HFF-Myc (cell line): ENCODE measurements at regions not wholly inside any gene's neighbourhood (a gene's known extent, or its start where the extent isn't known, plus 50 kb on each side); places are given as distances from the start of the nearest gene placed in this dataset.

Experiments
- DNase-seq: peaks from one replicate; pipeline ENCODE4 v3.0.0-alpha.2; 2011; ENCODE audit warnings: low read depth; ENCODE audit errors: extremely low read depth
- H3K4me3 ChIP-seq: replicated peaks from 2 replicates; pipeline ENCODE4 v1.5.1; 2011; ENCODE audit warnings: low read depth, mild to moderate bottlenecking, control low read depth, low read length
- CTCF ChIP-seq: IDR thresholded peaks from 2 replicates; pipeline ENCODE4 v1.5.1; 2012; ENCODE audit warnings: mild to moderate bottlenecking, low read depth, low read length, control low read depth; ENCODE audit errors: missing control alignments

- DNase-seq = no peak
- no peak for TF ChIP-seq CTCF
Observed at GRCh38 chr10:36247478-36247877, 605.4 kb upstream of the FZD8 start.

GRCh38 chr10:36236931-36237330 is 594.8 kb upstream of the FZD8 start:
- TF ChIP-seq CTCF = no peak
- H3K4me3 ChIP-seq = no peak overlapping the region
- no peak for DNase-seq

More at GRCh38 chr10:36247478-36247877, 605.4 kb upstream of the FZD8 start:
- H3K4me3 ChIP-seq = no peak overlapping the region

- no peak overlapping the region for H3K4me3 ChIP-seq
- DNase-seq = no peak
- no peak for TF ChIP-seq CTCF
Observed at GRCh38 chr10:36236341-36236740, 594.2 kb upstream of the FZD8 start.

GRCh38 chr10:36232935-36233334 is 590.8 kb upstream of the FZD8 start:
- TF ChIP-seq CTCF = no peak
- no peak for DNase-seq
- H3K4me3 ChIP-seq = no peak overlapping the region

GRCh38 chr10:36224431-36224985 is 582.4 kb upstream of the FZD8 start:
- no peak for DNase-seq
- no peak for TF ChIP-seq CTCF
- no peak overlapping the region for H3K4me3 ChIP-seq

GRCh38 chr10:36221101-36221500 is 579.0 kb upstream of the FZD8 start:
- no peak for TF ChIP-seq CTCF
- no peak for DNase-seq
- no peak overlapping the region for H3K4me3 ChIP-seq

- no peak for TF ChIP-seq CTCF
- H3K4me3 ChIP-seq = no peak overlapping the region
- no peak for DNase-seq
Observed at GRCh38 chr10:36220151-36220550, 578.1 kb upstream of the FZD8 start.
